ENCODE measurements at regions not wholly inside any gene's neighbourhood (a gene's known extent, or its start where the extent isn't known, plus 50 kb on each side); places are given as distances from the start of the nearest gene placed in this dataset.

GRCh38 chr3:104723000-104723399 lies 643.7 kb upstream of the ALCAM start:
- DNase-seq (ENCODE audit: low read depth, low spot score), result no peak

- DNase-seq (ENCODE audit: low read depth, low spot score), result no peak
Measured at GRCh38 chr3:104731074-104731473, 635.6 kb upstream of the ALCAM start.

GRCh38 chr3:104734627-104735026 lies 632.1 kb upstream of the ALCAM start:
- no peak for DNase-seq (ENCODE audit: low read depth, low spot score)

GRCh38 chr3:104735691-104736090 lies 631.0 kb upstream of the ALCAM start:
- DNase-seq (ENCODE audit: low read depth, low spot score), result no peak

GRCh38 chr3:104738271-104738670 lies 628.4 kb upstream of the ALCAM start:
- DNase-seq (ENCODE audit: low read depth, low spot score), result no peak

- DNase-seq (ENCODE audit: low read depth, low spot score), result no peak
Measured at GRCh38 chr3:104740874-104741379, 625.8 kb upstream of the ALCAM start.

- no peak for DNase-seq (ENCODE audit: low read depth, low spot score)
Measured at GRCh38 chr3:104742044-104742443, 624.7 kb upstream of the ALCAM start.

- no peak for DNase-seq (ENCODE audit: low read depth, low spot score)
Measured at GRCh38 chr3:104745313-104745712, 621.4 kb upstream of the ALCAM start.

GRCh38 chr3:104746056-104746455 lies 620.7 kb upstream of the ALCAM start:
- no peak for DNase-seq (ENCODE audit: low read depth, low spot score)

GRCh38 chr3:104750581-104750980 lies 616.1 kb upstream of the ALCAM start:
- no peak for DNase-seq (ENCODE audit: low read depth, low spot score)

GRCh38 chr3:104755791-104756190 lies 610.9 kb upstream of the ALCAM start:
- no peak for DNase-seq (ENCODE audit: low read depth, low spot score)

- DNase-seq (ENCODE audit: low read depth, low spot score), result no peak
Measured at GRCh38 chr3:104763007-104763406, 603.7 kb upstream of the ALCAM start.

- DNase-seq (ENCODE audit: low read depth, low spot score), result no peak
Measured at GRCh38 chr3:104764496-104764895, 602.2 kb upstream of the ALCAM start.

- DNase-seq (ENCODE audit: low read depth, low spot score), result no peak
Measured at GRCh38 chr3:104768886-104769285, 597.8 kb upstream of the ALCAM start.

- DNase-seq (ENCODE audit: low read depth, low spot score), result no peak
Measured at GRCh38 chr3:104779324-104779723, 587.4 kb upstream of the ALCAM start.

GRCh38 chr3:104781112-104781511 lies 585.6 kb upstream of the ALCAM start:
- DNase-seq (ENCODE audit: low read depth, low spot score), result no peak

- DNase-seq (ENCODE audit: low read depth, low spot score), result no peak
Measured at GRCh38 chr3:104785947-104786346, 580.8 kb upstream of the ALCAM start.

- no peak for DNase-seq (ENCODE audit: low read depth, low spot score)
Measured at GRCh38 chr3:104787306-104787705, 579.4 kb upstream of the ALCAM start.

- DNase-seq (ENCODE audit: low read depth, low spot score), result no peak
Measured at GRCh38 chr3:104788807-104789206, 577.9 kb upstream of the ALCAM start.

GRCh38 chr3:104791331-104791730 lies 575.4 kb upstream of the ALCAM start:
- no peak for DNase-seq (ENCODE audit: low read depth, low spot score)

- DNase-seq (ENCODE audit: low read depth, low spot score), result no peak
Measured at GRCh38 chr3:104796556-104796955, 570.2 kb upstream of the ALCAM start.

GRCh38 chr3:104805042-104805441 lies 561.7 kb upstream of the ALCAM start:
- no peak for DNase-seq (ENCODE audit: low read depth, low spot score)

GRCh38 chr3:104805508-104805907 lies 561.2 kb upstream of the ALCAM start:
- no peak for DNase-seq (ENCODE audit: low read depth, low spot score)

- no peak for DNase-seq (ENCODE audit: low read depth, low spot score)
Measured at GRCh38 chr3:104810896-104811295, 555.8 kb upstream of the ALCAM start.
